H9 (cell line): ENCODE measurements at regions not wholly inside any gene's neighbourhood (a gene's known extent, or its start where the extent isn't known, plus 50 kb on each side); places are given as distances from the start of the nearest gene placed in this dataset.

Source experiments
- DNase-seq: peaks from one replicate; pipeline ENCODE4 v3.0.0-alpha.2; 2017
- H2AFZ ChIP-seq: one replicate; pipeline ENCODE4 v1.6.1; 2013; ENCODE audit warnings: mild to moderate bottlenecking, low read length, control low read depth, moderate library complexity
- H2AK5ac ChIP-seq: 2 replicates; pipeline ENCODE4 v1.6.1; 2013; ENCODE audit warnings: low read length, control low read depth, mixed read lengths; ENCODE audit not compliant: insufficient read length
- H2BK120ac ChIP-seq: one replicate; pipeline ENCODE4 v1.6.1; 2013; ENCODE audit warnings: low read depth, mild to moderate bottlenecking, low read length, control low read depth, inconsistent platforms; ENCODE audit not compliant: poor library complexity, severe bottlenecking
- H2BK12ac ChIP-seq: 2 replicates; pipeline ENCODE4 v1.6.1; 2013; ENCODE audit warnings: low read length, control low read depth, mixed read lengths, low read depth; ENCODE audit not compliant: insufficient read length
- H2BK15ac ChIP-seq: 2 replicates; pipeline ENCODE4 v1.6.1; 2013; ENCODE audit warnings: low read depth, low read length, control low read depth
- H2BK20ac ChIP-seq: one replicate; pipeline ENCODE4 v1.6.1; 2013; ENCODE audit warnings: low read depth, mild to moderate bottlenecking, low read length, control low read depth, inconsistent platforms; ENCODE audit not compliant: poor library complexity, severe bottlenecking
- H2BK5ac ChIP-seq: 2 replicates; pipeline ENCODE4 v1.6.1; 2013; ENCODE audit warnings: low read length, control low read depth, mixed read lengths; ENCODE audit not compliant: insufficient read length
- H3K14ac ChIP-seq: 2 replicates; pipeline ENCODE4 v1.6.1; 2013; ENCODE audit warnings: low read length, control low read depth; ENCODE audit not compliant: insufficient read depth
- H3K18ac ChIP-seq: 2 replicates; pipeline ENCODE4 v1.6.1; 2013; ENCODE audit warnings: low read depth, mild to moderate bottlenecking, mixed read lengths, low read length, control low read depth; ENCODE audit not compliant: insufficient read length
- H3K23ac ChIP-seq: 2 replicates; pipeline ENCODE4 v1.6.1; 2013; ENCODE audit warnings: low read length, control low read depth, mixed read lengths, low read depth; ENCODE audit not compliant: insufficient read length
- H3K23me2 ChIP-seq: 2 replicates; pipeline ENCODE4 v1.6.1; 2013; ENCODE audit warnings: low read depth, mild to moderate bottlenecking, mixed read lengths, low read length, control low read depth; ENCODE audit not compliant: insufficient read length, poor library complexity, severe bottlenecking
- H3K27ac ChIP-seq: 2 replicates; pipeline ENCODE4 v1.5.1; 2013; ENCODE audit warnings: low read length, control low read depth, mixed read lengths, low read depth; ENCODE audit not compliant: insufficient read length
- H3K27me3 ChIP-seq: 2 replicates; pipeline ENCODE4 v1.6.1; 2013; ENCODE audit warnings: low read length, control low read depth, inconsistent platforms; ENCODE audit not compliant: insufficient read depth
- H3K4ac ChIP-seq: 2 replicates; pipeline ENCODE4 v1.6.1; 2013; ENCODE audit warnings: low read depth, mild to moderate bottlenecking, control low read depth, inconsistent platforms, low read length, moderate library complexity
- H3K4me1 ChIP-seq: 2 replicates; pipeline ENCODE4 v1.6.1; 2013; ENCODE audit warnings: low read length, control low read depth, inconsistent platforms; ENCODE audit not compliant: insufficient read depth
- H3K4me2 ChIP-seq: 2 replicates; pipeline ENCODE4 v1.6.1; 2013; ENCODE audit warnings: low read length, control low read depth, mixed read lengths; ENCODE audit not compliant: insufficient read length, insufficient read depth
- H3K56ac ChIP-seq: 2 replicates; pipeline ENCODE4 v1.6.1; 2013; ENCODE audit warnings: low read depth, mild to moderate bottlenecking, mixed read lengths, low read length, control low read depth; ENCODE audit not compliant: insufficient read length
- H3K79me1 ChIP-seq: 2 replicates; pipeline ENCODE4 v1.6.1; 2013; ENCODE audit warnings: low read depth, mild to moderate bottlenecking, moderate library complexity, low read length, control low read depth, inconsistent platforms; ENCODE audit not compliant: insufficient read depth, poor library complexity, severe bottlenecking
- H3K79me2 ChIP-seq: 2 replicates; pipeline ENCODE4 v1.6.1; 2013; ENCODE audit warnings: low read length, control low read depth, inconsistent platforms; ENCODE audit not compliant: insufficient read depth
- H3K9ac ChIP-seq: 2 replicates; pipeline ENCODE4 v1.6.1; 2013; ENCODE audit warnings: low read length, control low read depth, mixed read lengths; ENCODE audit not compliant: insufficient read length; ENCODE audit errors: extremely low read depth
- H3K9me3 ChIP-seq: one replicate; pipeline ENCODE4 v1.6.1; 2013; ENCODE audit warnings: low read depth, low read length, inconsistent platforms; ENCODE audit not compliant: control insufficient read depth
- H3T11ph ChIP-seq: one replicate; pipeline ENCODE4 v1.6.1; 2013; ENCODE audit warnings: mild to moderate bottlenecking, low read length, control low read depth, inconsistent platforms
- H4K20me1 ChIP-seq: one replicate; pipeline ENCODE4 v1.6.1; 2013; ENCODE audit not compliant: control insufficient read depth, insufficient read length, insufficient read depth
- H4K5ac ChIP-seq: 2 replicates; pipeline ENCODE4 v1.6.1; 2013; ENCODE audit warnings: low read depth, mild to moderate bottlenecking, mixed read lengths, low read length, control low read depth; ENCODE audit not compliant: insufficient read length
- H4K8ac ChIP-seq: replicated peaks from 2 replicates; pipeline ENCODE4 v1.6.1; 2013; ENCODE audit warnings: low read length, control low read depth, mixed read lengths, low read depth; ENCODE audit not compliant: insufficient read length
- H4K91ac ChIP-seq: 2 replicates; pipeline ENCODE4 v1.6.1; 2013; ENCODE audit warnings: low read depth, mild to moderate bottlenecking, moderate library complexity, mixed read lengths, low read length, control low read depth; ENCODE audit not compliant: insufficient read length
- H3K27ac Mint-ChIP-seq, 3 experiments: 2 replicates in 2 of 3; 3 replicates in 1 of 3; pipeline ENCODE4 v1.8.0; 2020 to 2021; ENCODE audit warnings: mixed read lengths in 3 of 3, mild to moderate bottlenecking in 1 of 3, moderate library complexity in 1 of 3
- H3K27me3 Mint-ChIP-seq: 2 replicates; pipeline ENCODE4 v1.8.0; 2021; ENCODE audit warnings: low read depth, mild to moderate bottlenecking, moderate library complexity, mixed read lengths
- H3K36me3 Mint-ChIP-seq, 3 experiments: 2 replicates in 2 of 3; 3 replicates in 1 of 3; pipeline ENCODE4 v1.8.0; 2020 to 2021; ENCODE audit warnings: low read depth in 3 of 3, mixed read lengths in 3 of 3; ENCODE audit not compliant: insufficient read depth in 1 of 3
- H3K4me1 Mint-ChIP-seq, 2 experiments: 2 replicates each; pipeline ENCODE4 v1.8.0; 2020; ENCODE audit warnings: mixed read lengths in 2 of 2
- H3K4me3 Mint-ChIP-seq, 2 experiments: 2 replicates in 1 of 2; 3 replicates in 1 of 2; pipeline ENCODE4 v1.8.0; 2020 to 2021; ENCODE audit warnings: mild to moderate bottlenecking in 2 of 2, mixed read lengths in 2 of 2, moderate library complexity in 1 of 2
- H3K9me3 Mint-ChIP-seq, 2 experiments: 2 replicates in 1 of 2; 3 replicates in 1 of 2; pipeline ENCODE4 v1.8.0; 2020; ENCODE audit warnings: mild to moderate bottlenecking in 2 of 2, mixed read lengths in 2 of 2, moderate library complexity in 1 of 2
- WGBS: extraction: QIAGEN DNeasy Blood & Tissue Kit; methylation state at CpG from one replicate; pipeline ENCODE4 v1.1.7; 2013; ENCODE audit warnings: missing lambda C conversion rate, low lambda C conversion rate, mixed read lengths; ENCODE audit not compliant: insufficient read length; ENCODE audit errors: extremely low coverage; 5-methylcytosine and 5-hydroxymethylcytosine counted together
- TF ChIP-seq, protein P1 (sequence below): fragments of 200-600 bp; sonication (generic); conservative IDR thresholded peaks from 3 replicates; pipeline ENCODE4 v1.8.0; 2021; ENCODE audit warnings: antibody characterized with exemption, mild to moderate bottlenecking

DNA sequence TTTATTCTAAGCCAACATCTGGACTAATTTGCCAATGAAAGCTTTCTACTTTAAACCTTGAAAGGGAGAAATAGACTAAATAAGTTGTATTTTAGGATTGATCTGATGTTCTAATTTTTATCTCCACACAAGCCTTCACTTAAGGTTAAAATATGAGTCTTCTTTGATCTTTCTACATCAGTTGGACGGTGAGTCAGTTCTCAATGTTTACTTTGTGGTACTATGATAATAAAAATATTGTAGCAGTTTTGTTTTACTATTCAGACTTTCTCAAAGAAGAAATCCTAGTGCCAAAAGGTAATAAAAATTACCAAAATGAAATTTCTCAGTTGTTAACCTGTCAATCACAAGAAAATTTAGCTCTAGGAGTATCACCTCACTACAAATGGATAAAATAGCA lies 203.5 kb upstream of the RGMB start:
- Histone ChIP-seq H3K79me2 (no peaks in the 10 kb centered on the region), H3K27me3 (no peaks in the 10 kb centered on the region), H3T11ph (no peak overlapping the region), H4K8ac (no peak overlapping the region), H3K14ac (no peak overlapping the region), H2AK5ac (no peak overlapping the region), H4K91ac (no peak overlapping the region), H4K5ac (no peak overlapping the region), H2BK120ac (no peak overlapping the region), H3K4ac (no peak overlapping the region), H2AFZ (no peak overlapping the region), H4K20me1 (no peaks in the 10 kb centered on the region), H3K9ac (no peak overlapping the region), H3K9me3 (no peaks in the 10 kb centered on the region), H3K4me2 (no peak overlapping the region), H3K23ac (no peak overlapping the region), H3K27ac (no peak overlapping the region), H3K56ac (no peak overlapping the region), H3K79me1 (no peaks in the 10 kb centered on the region), H3K18ac (no peak overlapping the region), H2BK5ac (no peak overlapping the region), H2BK12ac (no peak overlapping the region), H3K4me1 (no peaks in the 10 kb centered on the region; the same call in 1 of the 2 replicates), H2BK20ac (no peak overlapping the region), H2BK15ac (no peak overlapping the region), H3K23me2 (no peaks in the 10 kb centered on the region)
- H3K27me3 Mint-ChIP-seq = no peaks in the 10 kb centered on the region; the same call in none of the 2 replicates
- H3K4me3 Mint-ChIP-seq = no peak overlapping the region
- no peaks in the 10 kb centered on the region for H3K36me3 Mint-ChIP-seq
- no peaks in the 10 kb centered on the region for H3K9me3 Mint-ChIP-seq
- peaks cover 6 to 7% of the 10 kb centered on the region in 2 experiments for H3K4me1 Mint-ChIP-seq
- no peak overlapping the region for H3K27ac Mint-ChIP-seq
- no peak for DNase-seq
- TF ChIP-seq, protein P1, sequence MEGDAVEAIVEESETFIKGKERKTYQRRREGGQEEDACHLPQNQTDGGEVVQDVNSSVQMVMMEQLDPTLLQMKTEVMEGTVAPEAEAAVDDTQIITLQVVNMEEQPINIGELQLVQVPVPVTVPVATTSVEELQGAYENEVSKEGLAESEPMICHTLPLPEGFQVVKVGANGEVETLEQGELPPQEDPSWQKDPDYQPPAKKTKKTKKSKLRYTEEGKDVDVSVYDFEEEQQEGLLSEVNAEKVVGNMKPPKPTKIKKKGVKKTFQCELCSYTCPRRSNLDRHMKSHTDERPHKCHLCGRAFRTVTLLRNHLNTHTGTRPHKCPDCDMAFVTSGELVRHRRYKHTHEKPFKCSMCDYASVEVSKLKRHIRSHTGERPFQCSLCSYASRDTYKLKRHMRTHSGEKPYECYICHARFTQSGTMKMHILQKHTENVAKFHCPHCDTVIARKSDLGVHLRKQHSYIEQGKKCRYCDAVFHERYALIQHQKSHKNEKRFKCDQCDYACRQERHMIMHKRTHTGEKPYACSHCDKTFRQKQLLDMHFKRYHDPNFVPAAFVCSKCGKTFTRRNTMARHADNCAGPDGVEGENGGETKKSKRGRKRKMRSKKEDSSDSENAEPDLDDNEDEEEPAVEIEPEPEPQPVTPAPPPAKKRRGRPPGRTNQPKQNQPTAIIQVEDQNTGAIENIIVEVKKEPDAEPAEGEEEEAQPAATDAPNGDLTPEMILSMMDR = no peak
- no CpG with 5 or more reads among the region's 1 CpG for WGBS
